HCT116 (cell line): ENCODE measurements at regions not wholly inside any gene's neighbourhood (a gene's known extent, or its start where the extent isn't known, plus 50 kb on each side); places are given as distances from the start of the nearest gene placed in this dataset.

ENCODE experiments used
- ATAC-seq: fragments of 200-7000 bp; cut with Tn5 transposase; 2 replicates; pipeline ENCODE4 v1.9.1; 2020; ENCODE audit warnings: mild to moderate bottlenecking, moderate library complexity
- BruUV-seq: library from RNA; stranded (reverse); fragments of 400-500 nt; replicated peaks from 2 replicates; lab custom pipeline; 2021; lab: Mats Ljungman, UMichigan
- CTCF ChIA-PET: fragments of 300-600 bp; sonication (Branson Sonifier 250); formaldehyde crosslinking; loops from one replicate; lab custom pipeline; 2021; ENCODE audit warnings: antibody characterized with exemption; lab: Charles Lee
- POLR2A ChIA-PET: fragments of 300-600, 350-600 bp; sonication (Branson Sonifier 250); formaldehyde crosslinking; loops from one replicate; lab custom pipeline; 2021; ENCODE audit warnings: antibody characterized with exemption; lab: Charles Lee
- RAD21 ChIA-PET, 2 experiments: fragments of 300-600 bp; sonication (Branson Sonifier 250); formaldehyde crosslinking; loops; one replicate each; lab custom pipeline; 2023; ENCODE audit warnings: low total read pairs in 2 of 2; ENCODE audit not compliant: uncharacterized antibody in 2 of 2, unreplicated experiment in 2 of 2, low non-redundant PET in 1 of 2; lab: Charles Lee
- DNase-seq: peaks from one replicate; pipeline ENCODE4 v3.0.0-alpha.2; 2010; ENCODE audit warnings: low read depth, low spot score
- H2AFZ ChIP-seq: fragments of 200-600 bp; shearing (Covaris generic), sonication (generic); 2 replicates; pipeline ENCODE4 v1.6.1; 2017; ENCODE audit warnings: low read depth, mixed run types, mixed read lengths, antibody characterized with exemption, low read length; ENCODE audit not compliant: poor library complexity, severe bottlenecking
- H3K27ac ChIP-seq: 2 replicates; pipeline ENCODE4 v1.5.1; 2012; ENCODE audit warnings: low read depth, low read length
- H3K27me3 ChIP-seq: fragments of 200-600 bp; sonication (generic); 2 replicates; pipeline ENCODE4 v1.6.1; 2016; ENCODE audit warnings: mixed run types, low read length, mixed read lengths; ENCODE audit not compliant: insufficient read depth
- H3K36me3 ChIP-seq, 2 experiments: fragments of 200-500 bp in 1 of 2; fragments of 200-600 bp in 1 of 2; sonication (Bioruptor generic) in 1 of 2; sonication (generic) in 1 of 2; 2 replicates each; pipeline versions ENCODE4 v1.5.1 to v1.6.1; 2014 to 2016; ENCODE audit warnings: low read length in 2 of 2, inconsistent platforms in 1 of 2, mixed read lengths in 1 of 2, mixed run types in 1 of 2; ENCODE audit not compliant: insufficient read depth in 2 of 2, control insufficient read depth in 1 of 2
- H3K4me1 ChIP-seq, 2 experiments: fragments of 200-600 bp in 1 of 2; sonication (generic) in 1 of 2; 2 replicates each; pipeline versions ENCODE4 v1.5.1 to v1.6.1; 2012 to 2017; ENCODE audit warnings: low read length in 2 of 2, inconsistent platforms in 1 of 2, mild to moderate bottlenecking in 1 of 2, mixed read lengths in 1 of 2, mixed run types in 1 of 2, moderate library complexity in 1 of 2; ENCODE audit not compliant: insufficient read depth in 2 of 2, control insufficient read depth in 1 of 2
- H3K4me2 ChIP-seq: fragments of 200-600 bp; sonication (generic); 2 replicates; pipeline ENCODE4 v1.6.1; 2017; ENCODE audit warnings: mixed run types, low read length, mixed read lengths
- H3K4me3 ChIP-seq, 2 experiments: fragments of 200-600 bp in 1 of 2; sonication (generic) in 1 of 2; replicated peaks in 1 of 2; 2 replicates each; pipeline ENCODE4 v1.5.1; 2011 to 2016; ENCODE audit warnings: low read length in 2 of 2, control low read depth in 1 of 2, low read depth in 1 of 2, mild to moderate bottlenecking in 1 of 2, mixed read lengths in 1 of 2, mixed run types in 1 of 2
- H3K79me2 ChIP-seq: fragments of 200-600 bp; sonication (generic); 2 replicates; pipeline ENCODE4 v1.6.1; 2017; ENCODE audit warnings: mild to moderate bottlenecking, mixed run types, low read length, moderate library complexity, mixed read lengths; ENCODE audit not compliant: insufficient read depth
- H3K9ac ChIP-seq: fragments of 200-600 bp; sonication (generic); 2 replicates; pipeline ENCODE4 v1.6.1; 2016; ENCODE audit warnings: low read length, mixed read lengths
- H3K9me2 ChIP-seq: fragments of 200-600 bp; sonication (generic), shearing (Covaris generic); 2 replicates; pipeline ENCODE4 v1.6.1; 2017; ENCODE audit warnings: mixed run types, mild to moderate bottlenecking, moderate library complexity; ENCODE audit not compliant: insufficient read depth
- H3K9me3 ChIP-seq, 2 experiments: fragments of 200-500 bp in 1 of 2; fragments of 200-600 bp in 1 of 2; sonication (Bioruptor generic) in 1 of 2; sonication (generic) in 1 of 2; 2 replicates each; pipeline ENCODE4 v1.6.1; 2014 to 2017; ENCODE audit warnings: low read length in 2 of 2, mixed read lengths in 2 of 2, inconsistent platforms in 1 of 2, low read depth in 1 of 2, mild to moderate bottlenecking in 1 of 2, mixed run types in 1 of 2, moderate library complexity in 1 of 2; ENCODE audit not compliant: control insufficient read depth in 1 of 2, insufficient read depth in 1 of 2
- H4K20me1 ChIP-seq: fragments of 200-600 bp; sonication (generic), shearing (Covaris generic); 2 replicates; pipeline ENCODE4 v1.6.1; 2017; ENCODE audit warnings: mixed run types, mild to moderate bottlenecking, moderate library complexity; ENCODE audit not compliant: insufficient read depth
- CBX3 ChIP-seq: IDR thresholded peaks from 2 replicates; pipeline ENCODE4 v1.6.1; 2012; ENCODE audit warnings: low read depth
- CEBPB ChIP-seq: IDR thresholded peaks from 2 replicates; pipeline ENCODE4 v1.6.1; 2012; ENCODE audit warnings: low read depth
- EGR1 ChIP-seq: IDR thresholded peaks from 2 replicates; pipeline ENCODE4 v1.6.1; 2012; ENCODE audit warnings: low read depth
- EZH2 ChIP-seq: fragments of 200-600 bp; sonication (generic); IDR thresholded peaks from 2 replicates; pipeline ENCODE4 v1.6.1; 2017; ENCODE audit warnings: antibody characterized with exemption, mixed run types
- EZH2phosphoT487 ChIP-seq: fragments of 200-600 bp; IDR thresholded peaks from 2 replicates; pipeline ENCODE4 v1.6.1; 2018; ENCODE audit warnings: antibody characterized with exemption, borderline replicate concordance
- FOSL1 ChIP-seq: IDR thresholded peaks from 2 replicates; pipeline ENCODE4 v1.6.1; 2012; ENCODE audit warnings: low read depth
- JUND ChIP-seq: IDR thresholded peaks from 2 replicates; pipeline ENCODE4 v1.6.1; 2012
- MAX ChIP-seq: IDR thresholded peaks from 2 replicates; pipeline ENCODE4 v1.6.1; 2012
- POLR2A ChIP-seq: IDR thresholded peaks from 2 replicates; pipeline ENCODE4 v1.7.0; 2011; ENCODE audit warnings: borderline replicate concordance; ENCODE audit not compliant: insufficient read depth, insufficient read length; ENCODE audit errors: extremely low read depth
- POLR2AphosphoS5 ChIP-seq: IDR thresholded peaks from 2 replicates; pipeline ENCODE4 v1.6.1; 2011; ENCODE audit warnings: mild to moderate bottlenecking, low read depth, low read length, moderate library complexity
- RAD21 ChIP-seq: IDR thresholded peaks from 2 replicates; pipeline ENCODE4 v1.6.1; 2012; ENCODE audit warnings: low read depth, mild to moderate bottlenecking
- REST ChIP-seq: IDR thresholded peaks from 2 replicates; pipeline ENCODE4 v1.6.1; 2012; ENCODE audit warnings: low read depth
- SP1 ChIP-seq: IDR thresholded peaks from 2 replicates; pipeline ENCODE4 v1.6.1; 2012; ENCODE audit warnings: low read depth
- TCF7L2 ChIP-seq: IDR thresholded peaks from 2 replicates; pipeline ENCODE4 v1.7.0; 2011; ENCODE audit warnings: borderline replicate concordance, inconsistent platforms; ENCODE audit not compliant: insufficient read depth, insufficient read length; ENCODE audit errors: extremely low read depth
- YY1 ChIP-seq: IDR thresholded peaks from 2 replicates; pipeline ENCODE4 v1.6.1; 2011; ENCODE audit warnings: low read length, low read depth, moderate library complexity, mild to moderate bottlenecking; ENCODE audit not compliant: insufficient replicate concordance; ENCODE audit errors: extremely low read depth
- ZFX ChIP-seq: fragments of 450-650 bp; IDR thresholded peaks from 2 replicates; pipeline ENCODE4 v1.6.1; 2017
- ZNF274 ChIP-seq: fragments of 200-500 bp; sonication (Bioruptor generic); IDR thresholded peaks from 2 replicates; pipeline ENCODE4 v1.6.1; 2014; ENCODE audit warnings: mild to moderate bottlenecking, low read depth, low read length, inconsistent platforms
- intact Hi-C: fragments of 100-400 bp; cut with micrococcal nuclease; formaldehyde crosslinking; loops from 2 replicates; pipeline ENCODE4 v1.10.0; 2022
- TF ChIP-seq, protein P1 (sequence below): IDR thresholded peaks from 2 replicates; pipeline ENCODE4 v1.6.1; 2011; ENCODE audit warnings: mild to moderate bottlenecking, low read length, moderate library complexity; ENCODE audit not compliant: insufficient replicate concordance; ENCODE audit errors: extremely low read depth
- TF ChIP-seq, protein P2 (sequence below): IDR thresholded peaks from 2 replicates; pipeline ENCODE4 v1.6.1; 2012

DNA sequence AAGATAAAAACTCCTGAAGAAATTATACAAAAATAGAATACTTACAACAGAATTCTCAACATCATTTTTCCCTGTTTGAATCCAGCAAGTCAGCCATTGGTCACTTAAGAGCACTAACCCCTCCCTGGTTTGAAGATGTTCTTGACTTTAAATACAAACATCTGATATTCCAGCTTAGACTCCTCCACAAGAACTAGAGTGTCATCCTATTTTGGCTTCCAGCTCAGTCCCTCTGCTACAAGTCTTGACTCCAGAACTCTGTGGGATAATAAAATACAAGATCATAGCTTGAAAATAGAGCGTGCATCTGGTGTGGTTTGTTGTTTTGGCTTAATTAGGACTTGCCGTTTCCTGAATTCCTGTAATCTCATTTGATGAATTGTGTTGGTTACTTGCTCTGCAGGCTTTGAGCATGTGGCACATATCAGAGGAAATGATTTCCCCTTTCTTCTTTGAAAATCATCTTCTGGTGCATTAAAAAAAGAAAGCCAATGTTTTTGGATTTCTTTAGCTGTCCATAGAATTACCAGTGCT is 63.7 kb upstream of the DPT start (continued):
- no peak for TF ChIP-seq EZH2
- TF ChIP-seq, protein P1, sequence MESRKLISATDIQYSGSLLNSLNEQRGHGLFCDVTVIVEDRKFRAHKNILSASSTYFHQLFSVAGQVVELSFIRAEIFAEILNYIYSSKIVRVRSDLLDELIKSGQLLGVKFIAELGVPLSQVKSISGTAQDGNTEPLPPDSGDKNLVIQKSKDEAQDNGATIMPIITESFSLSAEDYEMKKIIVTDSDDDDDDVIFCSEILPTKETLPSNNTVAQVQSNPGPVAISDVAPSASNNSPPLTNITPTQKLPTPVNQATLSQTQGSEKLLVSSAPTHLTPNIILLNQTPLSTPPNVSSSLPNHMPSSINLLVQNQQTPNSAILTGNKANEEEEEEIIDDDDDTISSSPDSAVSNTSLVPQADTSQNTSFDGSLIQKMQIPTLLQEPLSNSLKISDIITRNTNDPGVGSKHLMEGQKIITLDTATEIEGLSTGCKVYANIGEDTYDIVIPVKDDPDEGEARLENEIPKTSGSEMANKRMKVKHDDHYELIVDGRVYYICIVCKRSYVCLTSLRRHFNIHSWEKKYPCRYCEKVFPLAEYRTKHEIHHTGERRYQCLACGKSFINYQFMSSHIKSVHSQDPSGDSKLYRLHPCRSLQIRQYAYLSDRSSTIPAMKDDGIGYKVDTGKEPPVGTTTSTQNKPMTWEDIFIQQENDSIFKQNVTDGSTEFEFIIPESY: no peak
- TF ChIP-seq, all 23 proteins: peak for 0

- H3K4me1 ChIP-seq: no peaks in the 10 kb centered on the region
- CTCF ChIA-PET: no interaction called here
- H3K36me3 ChIP-seq: no peaks in the 10 kb centered on the region
- POLR2A ChIA-PET: no interaction called here
- no peaks in the 10 kb centered on the region for H3K9me3 ChIP-seq
- BruUV-seq: no TSS peak
- ATAC-seq: no peak
- H4K20me1 ChIP-seq: no peaks in the 10 kb centered on the region
- RAD21 ChIA-PET: no interaction called here
- no peaks in the 10 kb centered on the region for H3K9me2 ChIP-seq
- TF ChIP-seq CBX3 (no peak), EGR1 (no peak), JUND (no peak), YY1 (no peak), REST (no peak), ZNF274 (no peak), CEBPB (no peak), POLR2AphosphoS5 (no peak), EZH2phosphoT487 (no peak), RAD21 (no peak), SP1 (no peak), ZFX (no peak), TCF7L2 (no peak), POLR2A (no peak), FOSL1 (no peak), MAX (no peak)
- TF ChIP-seq, protein P1: no peak
- TF ChIP-seq, protein P2, sequence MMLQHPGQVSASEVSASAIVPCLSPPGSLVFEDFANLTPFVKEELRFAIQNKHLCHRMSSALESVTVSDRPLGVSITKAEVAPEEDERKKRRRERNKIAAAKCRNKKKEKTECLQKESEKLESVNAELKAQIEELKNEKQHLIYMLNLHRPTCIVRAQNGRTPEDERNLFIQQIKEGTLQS: no peak
- TF ChIP-seq, all 23 proteins: peak for 0
- DNase-seq: no peak
- no peak overlapping the region for H3K4me2 ChIP-seq
- no peak overlapping the region for H3K27ac ChIP-seq
- no peak overlapping the region for H3K4me3 ChIP-seq
- intact Hi-C loops: no loop called here
- H3K9ac ChIP-seq: no peak overlapping the region
- H2AFZ ChIP-seq: no peak overlapping the region
- no peaks in the 10 kb centered on the region for H3K27me3 ChIP-seq
- H3K79me2 ChIP-seq: no peaks in the 10 kb centered on the region
Observed at GRCh38 chr1:168794057-168794456, 65.1 kb upstream of the DPT start.
